SU-DHL-6 (cell line): ENCODE measurements at regions not wholly inside any gene's neighbourhood (a gene's known extent, or its start where the extent isn't known, plus 50 kb on each side); places are given as distances from the start of the nearest gene placed in this dataset.

Experiments used
- H2AFZ ChIP-seq: fragments of 200-600 bp; sonication (generic); 2 replicates; pipeline ENCODE4 v1.6.1; 2014; ENCODE audit warnings: low read depth, mild to moderate bottlenecking, moderate library complexity, mixed read lengths, antibody characterized with exemption, low read length; ENCODE audit not compliant: severe bottlenecking
- H3F3A ChIP-seq: fragments of 200-600 bp; shearing (Covaris generic); 2 replicates; pipeline ENCODE4 v1.6.0; 2016; ENCODE audit warnings: antibody characterized with exemption, mild to moderate bottlenecking; ENCODE audit not compliant: insufficient read depth
- H3K27ac ChIP-seq: fragments of 200-600 bp; sonication (generic); 2 replicates; pipeline ENCODE4 v1.5.1; 2016; ENCODE audit warnings: low read depth, mild to moderate bottlenecking, low read length, moderate library complexity, mixed read lengths
- H3K27me3 ChIP-seq: fragments of 200-600 bp; sonication (generic), shearing (Covaris generic); 2 replicates; pipeline ENCODE4 v1.6.0; 2014; ENCODE audit warnings: mild to moderate bottlenecking, low read length
- H3K36me3 ChIP-seq: fragments of 200-600 bp; sonication (generic); 2 replicates; pipeline ENCODE4 v1.6.1; 2014; ENCODE audit warnings: mild to moderate bottlenecking, low read length, mixed read lengths
- H3K4me2 ChIP-seq: fragments of 300-600, 200-600 bp; shearing (Covaris generic), sonication (generic); 2 replicates; pipeline ENCODE4 v1.6.0; 2014; ENCODE audit warnings: low read length, low read depth, mild to moderate bottlenecking; ENCODE audit not compliant: poor library complexity, severe bottlenecking
- H3K4me3 ChIP-seq: fragments of 200-600 bp; sonication (generic); 2 replicates; pipeline ENCODE4 v1.5.1; 2014; ENCODE audit warnings: antibody characterized with exemption, low read length, mild to moderate bottlenecking, mixed read lengths; ENCODE audit not compliant: insufficient read depth, poor library complexity, severe bottlenecking
- H3K79me2 ChIP-seq: fragments of 200-600 bp; sonication (generic); 2 replicates; pipeline ENCODE4 v1.6.1; 2014; ENCODE audit warnings: mild to moderate bottlenecking, low read length, moderate library complexity; ENCODE audit not compliant: insufficient read depth
- H3K9ac ChIP-seq: fragments of 200-600 bp; sonication (generic); 2 replicates; pipeline ENCODE4 v1.7.0; 2014; ENCODE audit warnings: mild to moderate bottlenecking, low read length
- H3K9me2 ChIP-seq: fragments of 200-600 bp; sonication (generic); replicated peaks from 2 replicates; pipeline ENCODE4 v1.6.1; 2014; ENCODE audit warnings: low read length; ENCODE audit not compliant: insufficient read depth
- H3K9me3 ChIP-seq: fragments of 200-600 bp; sonication (generic); 2 replicates; pipeline ENCODE4 v1.6.1; 2014; ENCODE audit warnings: low read length, mixed read lengths; ENCODE audit not compliant: insufficient read depth
- H4K20me1 ChIP-seq: fragments of 200-600 bp; sonication (generic); 2 replicates; pipeline ENCODE4 v1.6.1; 2014; ENCODE audit warnings: low read depth, mild to moderate bottlenecking, antibody characterized with exemption, low read length, moderate library complexity, mixed read lengths
- EZH2phosphoT487 ChIP-seq: fragments of 200-600 bp; sonication (generic), shearing (Covaris generic); conservative IDR thresholded peaks from 2 replicates; pipeline ENCODE4 v1.6.1; 2018; ENCODE audit warnings: mild to moderate bottlenecking, antibody characterized with exemption, low read length, moderate library complexity, mixed read lengths
- TF ChIP-seq, protein P1 (sequence below): fragments of 200-600 bp; sonication (generic); IDR thresholded peaks from one replicate; pipeline ENCODE4 v1.5.1; 2017; ENCODE audit warnings: antibody characterized with exemption, mild to moderate bottlenecking, low read length, moderate library complexity; ENCODE audit not compliant: insufficient read depth, poor library complexity, severe bottlenecking

DNA sequence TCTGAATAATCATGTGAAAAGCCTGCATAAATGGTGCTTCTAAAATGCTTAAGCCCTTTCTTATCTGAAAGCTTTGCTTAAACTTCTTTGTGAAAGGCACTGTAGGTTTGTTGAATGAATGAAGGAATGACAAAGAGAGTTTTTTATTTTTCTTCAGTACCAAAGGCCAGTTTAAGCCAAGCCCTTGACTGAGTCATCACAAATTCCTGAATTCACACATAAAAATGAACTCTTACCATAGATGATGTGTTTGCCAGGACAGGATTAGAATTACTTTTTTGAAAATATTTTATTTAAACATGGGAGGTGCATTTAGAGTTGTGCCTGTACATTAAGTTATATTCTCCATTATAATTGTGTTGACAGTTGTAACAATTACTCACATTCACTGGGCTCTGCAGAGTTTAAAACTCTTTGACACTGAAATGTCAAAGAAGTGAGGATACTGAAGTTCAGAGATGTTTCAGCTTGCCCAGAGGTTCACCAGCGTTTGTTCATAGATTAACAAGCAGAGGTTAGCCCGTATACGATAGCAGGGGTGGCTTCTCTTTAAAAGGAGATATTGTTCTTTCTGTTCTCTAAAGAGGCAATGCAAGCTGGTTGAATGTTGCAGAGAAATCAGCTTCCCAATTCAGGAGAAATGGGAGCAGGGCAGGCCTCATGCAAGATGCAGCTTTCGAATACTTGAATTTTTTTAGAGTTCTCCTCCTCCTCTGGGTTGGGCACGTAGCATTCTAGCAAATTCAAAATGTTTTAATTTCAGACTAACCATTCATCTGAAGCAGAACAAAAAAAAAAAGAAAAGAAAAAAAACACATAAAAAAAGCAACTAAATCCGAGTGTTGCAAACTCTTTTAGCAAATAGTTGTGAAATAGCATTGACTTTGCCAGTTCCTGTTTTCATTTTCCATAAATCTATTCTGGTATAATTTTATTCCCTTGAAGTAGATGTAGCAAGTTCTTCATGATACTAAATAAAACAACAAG, 358.7 kb upstream of the KLF4 start:
- no peak for TF ChIP-seq EZH2phosphoT487
- TF ChIP-seq, protein P1, sequence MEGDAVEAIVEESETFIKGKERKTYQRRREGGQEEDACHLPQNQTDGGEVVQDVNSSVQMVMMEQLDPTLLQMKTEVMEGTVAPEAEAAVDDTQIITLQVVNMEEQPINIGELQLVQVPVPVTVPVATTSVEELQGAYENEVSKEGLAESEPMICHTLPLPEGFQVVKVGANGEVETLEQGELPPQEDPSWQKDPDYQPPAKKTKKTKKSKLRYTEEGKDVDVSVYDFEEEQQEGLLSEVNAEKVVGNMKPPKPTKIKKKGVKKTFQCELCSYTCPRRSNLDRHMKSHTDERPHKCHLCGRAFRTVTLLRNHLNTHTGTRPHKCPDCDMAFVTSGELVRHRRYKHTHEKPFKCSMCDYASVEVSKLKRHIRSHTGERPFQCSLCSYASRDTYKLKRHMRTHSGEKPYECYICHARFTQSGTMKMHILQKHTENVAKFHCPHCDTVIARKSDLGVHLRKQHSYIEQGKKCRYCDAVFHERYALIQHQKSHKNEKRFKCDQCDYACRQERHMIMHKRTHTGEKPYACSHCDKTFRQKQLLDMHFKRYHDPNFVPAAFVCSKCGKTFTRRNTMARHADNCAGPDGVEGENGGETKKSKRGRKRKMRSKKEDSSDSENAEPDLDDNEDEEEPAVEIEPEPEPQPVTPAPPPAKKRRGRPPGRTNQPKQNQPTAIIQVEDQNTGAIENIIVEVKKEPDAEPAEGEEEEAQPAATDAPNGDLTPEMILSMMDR = no peak
- Histone ChIP-seq H3K9me2 (no peaks in the 10 kb centered on the region), H4K20me1 (no peaks in the 10 kb centered on the region), H3K79me2 (no peaks in the 10 kb centered on the region), H3K9ac (no peak overlapping the region), H3F3A (no peaks in the 10 kb centered on the region), H3K36me3 (no peaks in the 10 kb centered on the region), H3K4me3 (no peak overlapping the region), H2AFZ (no peak overlapping the region), H3K4me2 (no peak overlapping the region), H3K27ac (no peak overlapping the region), H3K9me3 (no peaks in the 10 kb centered on the region), H3K27me3 (no peaks in the 10 kb centered on the region)

DNA sequence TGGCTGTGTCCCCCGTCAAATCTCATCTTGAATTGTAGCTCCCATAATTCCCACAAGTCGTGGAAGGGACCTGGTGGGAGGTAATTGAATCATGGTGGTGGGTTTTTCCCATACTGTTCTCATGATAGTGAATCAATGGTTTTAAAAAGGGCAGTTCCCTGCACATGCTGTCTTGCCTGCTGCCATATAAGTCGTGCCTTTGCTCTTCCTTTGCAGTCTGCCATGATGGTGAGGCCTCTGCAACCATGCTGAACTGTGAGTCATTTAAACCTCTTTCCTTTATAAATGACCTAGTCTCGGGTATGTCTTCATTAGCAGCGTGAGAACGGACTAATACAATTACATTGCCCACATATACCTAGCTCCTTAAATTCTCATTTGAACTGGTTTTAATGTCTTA, 353.0 kb upstream of the KLF4 start:
- TF ChIP-seq EZH2phosphoT487 = no peak
- TF ChIP-seq, protein P1 = no peak
- H3K27me3 ChIP-seq = no peaks in the 10 kb centered on the region

DNA sequence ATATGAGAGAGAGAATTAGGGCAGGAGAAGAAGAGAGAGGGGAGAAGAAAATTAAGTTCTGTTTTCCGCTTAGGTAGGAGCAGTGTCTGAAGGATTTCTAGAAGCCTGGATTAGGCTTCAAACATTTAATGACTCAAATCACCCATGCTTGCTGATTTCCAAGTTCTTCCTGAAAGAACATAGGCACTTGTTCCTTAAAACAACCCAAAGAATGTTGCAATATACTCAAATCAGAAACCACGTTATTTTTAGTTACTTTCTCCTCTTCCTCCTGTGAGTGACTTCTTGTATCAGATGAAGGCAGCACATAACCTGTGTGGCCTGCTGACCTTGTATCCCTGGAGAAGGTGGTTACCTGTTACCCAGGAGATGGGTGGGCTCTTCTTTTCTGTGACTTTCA, 351.5 kb upstream of the KLF4 start:
- Histone ChIP-seq H3K9me3 (no peaks in the 10 kb centered on the region), H3K27me3 (no peaks in the 10 kb centered on the region), H3F3A (no peaks in the 10 kb centered on the region), H3K4me3 (no peak overlapping the region), H3K9ac (no peak overlapping the region), H3K27ac (no peak overlapping the region), H4K20me1 (no peaks in the 10 kb centered on the region), H2AFZ (no peak overlapping the region), H3K4me2 (no peak overlapping the region), H3K79me2 (no peaks in the 10 kb centered on the region), H3K36me3 (no peaks in the 10 kb centered on the region), H3K9me2 (no peaks in the 10 kb centered on the region)
- TF ChIP-seq, protein P1 = no peak
- TF ChIP-seq EZH2phosphoT487 = no peak

More for the DNA sequence above, 353.0 kb upstream of the KLF4 start:
- no peak overlapping the region for H2AFZ ChIP-seq
- no peak overlapping the region for H3K9ac ChIP-seq
- no peaks in the 10 kb centered on the region for H3K36me3 ChIP-seq
- no peaks in the 10 kb centered on the region for H3K79me2 ChIP-seq
- no peak overlapping the region for H3K4me3 ChIP-seq
- no peak overlapping the region for H3K4me2 ChIP-seq
- no peak overlapping the region for H3K27ac ChIP-seq
- H3K9me2 ChIP-seq = no peaks in the 10 kb centered on the region
- H4K20me1 ChIP-seq = no peaks in the 10 kb centered on the region
- H3K9me3 ChIP-seq = no peaks in the 10 kb centered on the region
- H3F3A ChIP-seq = no peaks in the 10 kb centered on the region
